Epithelial cell of prostate (primary cell): ENCODE measurements at regions not wholly inside any gene's neighbourhood (a gene's known extent, or its start where the extent isn't known, plus 50 kb on each side); places are given as distances from the start of the nearest gene placed in this dataset.

ENCODE experiments used
- DNase-seq: peaks from one replicate; pipeline ENCODE4 v3.0.0-alpha.2; 2011; ENCODE audit warnings: low read depth, low spot score
- H3K27ac ChIP-seq: fragments of 450-650 bp; 2 replicates; pipeline ENCODE4 v1.5.1; 2017; ENCODE audit warnings: mild to moderate bottlenecking

GRCh38 chr5:56346044-56346710 is 113.0 kb upstream of the ANKRD55 start:
- DNase-seq, result no peak
- no peak overlapping the region for H3K27ac ChIP-seq

GRCh38 chr5:56345352-56345751 is 112.2 kb upstream of the ANKRD55 start:
- H3K27ac ChIP-seq, result no peak overlapping the region
- no peak for DNase-seq

DNA sequence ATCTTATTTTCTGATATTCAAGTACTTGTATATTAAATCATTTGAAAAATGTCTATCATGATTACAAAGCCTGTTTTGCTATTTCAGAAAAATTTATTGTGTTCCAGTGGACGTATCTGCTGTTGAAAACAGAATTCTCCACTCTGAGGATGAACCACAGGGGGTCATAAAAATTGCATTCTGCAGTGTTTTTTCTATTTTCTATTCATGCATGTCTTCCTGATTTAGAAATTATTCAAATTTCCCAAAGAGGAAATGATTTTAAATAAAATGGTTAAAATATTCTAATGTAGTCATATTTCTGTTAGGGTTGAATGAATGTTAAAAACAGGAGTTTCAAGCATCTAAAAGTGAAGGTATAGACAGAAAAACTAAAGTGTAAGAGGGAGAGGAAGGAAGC is 111.5 kb upstream of the ANKRD55 start:
- DNase-seq, result no peak
- H3K27ac ChIP-seq, result no peak overlapping the region

DNA sequence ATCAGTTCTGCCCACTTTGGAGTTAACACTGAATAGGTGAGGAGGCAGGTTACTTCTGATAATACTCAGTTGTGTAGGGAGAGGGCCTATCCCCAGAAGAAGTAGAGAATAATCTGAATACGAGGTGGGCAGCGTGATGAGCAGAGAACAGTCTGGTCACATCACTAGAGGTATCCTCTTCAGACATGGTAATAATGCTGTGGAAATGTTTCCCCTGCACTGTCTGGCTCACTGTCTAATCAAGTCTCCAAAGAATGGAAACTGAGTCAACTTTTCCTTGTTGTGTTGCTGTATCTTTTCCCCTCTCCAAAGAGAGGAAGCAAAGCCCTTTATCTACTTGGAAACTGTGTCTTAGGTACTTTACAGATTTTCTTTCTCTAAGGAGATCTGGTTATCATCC is 110.9 kb upstream of the ANKRD55 start:
- H3K27ac ChIP-seq, result no peak overlapping the region
- no peak for DNase-seq

- no peak overlapping the region for H3K27ac ChIP-seq
- DNase-seq, result no peak
Observed at GRCh38 chr5:56342616-56343015, 109.5 kb upstream of the ANKRD55 start.

- H3K27ac ChIP-seq, result no peak overlapping the region
- DNase-seq, result no peak
Observed at GRCh38 chr5:56340196-56340980, 107.3 kb upstream of the ANKRD55 start.

GRCh38 chr5:56339732-56340131 is 106.6 kb upstream of the ANKRD55 start:
- no peak for DNase-seq
- H3K27ac ChIP-seq, result no peak overlapping the region

GRCh38 chr5:56337715-56338319 is 104.7 kb upstream of the ANKRD55 start:
- no peak overlapping the region for H3K27ac ChIP-seq

GRCh38 chr5:56335212-56335611 is 102.1 kb upstream of the ANKRD55 start:
- DNase-seq, result no peak
- H3K27ac ChIP-seq, result no peak overlapping the region

More at GRCh38 chr5:56337715-56338319, 104.7 kb upstream of the ANKRD55 start:
- DNase-seq, result no peak

GRCh38 chr5:56330806-56331205 is 97.7 kb upstream of the ANKRD55 start:
- H3K27ac ChIP-seq, result no peak overlapping the region
- DNase-seq, result no peak

DNA sequence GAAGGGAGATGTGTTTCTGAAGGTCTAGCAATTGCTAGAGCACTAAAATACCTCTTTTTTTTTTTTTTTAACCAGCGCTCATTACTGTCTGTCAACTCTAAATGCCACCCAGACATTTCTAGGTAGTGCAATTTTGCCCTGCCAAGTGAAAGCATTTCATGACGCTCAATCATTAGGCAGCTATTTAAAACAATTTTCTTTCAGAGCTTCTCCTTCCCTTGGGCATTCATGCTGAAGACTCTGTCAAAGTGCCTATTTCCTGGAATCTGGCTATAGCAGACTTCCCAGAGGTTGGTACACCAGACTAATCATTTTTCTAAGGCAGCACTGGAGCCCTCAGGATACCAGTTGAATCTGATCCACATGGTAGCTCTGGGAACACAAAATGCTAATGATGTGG is 97.0 kb upstream of the ANKRD55 start:
- H3K27ac ChIP-seq, result no peak overlapping the region
- no peak for DNase-seq

GRCh38 chr5:56329652-56330051 is 96.5 kb upstream of the ANKRD55 start:
- peak overlapping the region; percentile 25 for H3K27ac ChIP-seq
- no peak for DNase-seq

DNA sequence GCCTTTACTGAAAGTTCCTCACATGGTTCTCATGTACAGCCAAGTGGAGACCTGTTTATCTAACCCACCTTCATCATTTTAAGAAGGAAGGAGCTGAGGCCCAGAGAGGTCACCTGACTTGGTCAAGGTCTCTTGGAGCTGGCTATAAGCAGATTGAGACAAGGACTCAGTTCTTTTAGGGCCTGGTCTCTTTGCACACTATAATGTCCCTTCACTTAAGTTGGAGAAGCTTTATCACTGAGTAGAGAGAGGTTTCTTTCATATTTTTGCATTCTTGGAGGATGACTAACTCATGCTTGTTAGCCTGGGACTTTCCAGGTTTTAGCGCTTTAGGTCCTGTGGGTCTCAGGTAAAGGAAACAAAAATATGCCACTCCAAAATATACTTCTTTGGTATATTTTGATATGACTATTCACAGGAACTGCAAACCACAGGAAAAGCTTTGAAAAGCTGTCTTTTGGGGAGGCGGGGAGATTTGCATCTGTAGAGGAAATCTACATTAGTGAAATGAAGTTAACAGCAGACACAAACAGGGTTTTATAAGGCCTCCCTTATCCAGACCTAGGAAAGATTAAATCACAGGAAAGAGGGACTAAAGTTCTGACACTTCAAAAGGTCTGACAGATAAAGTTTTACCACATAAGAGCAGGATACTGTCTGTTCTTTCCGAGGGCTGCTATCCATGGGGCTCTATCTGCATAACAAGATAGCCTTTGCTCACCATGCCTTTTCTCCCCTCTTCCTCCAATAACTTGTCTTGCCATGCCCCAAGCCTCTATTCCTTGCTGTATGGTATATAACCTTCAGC is 95.8 kb upstream of the ANKRD55 start:
- no peak for DNase-seq

DNA sequence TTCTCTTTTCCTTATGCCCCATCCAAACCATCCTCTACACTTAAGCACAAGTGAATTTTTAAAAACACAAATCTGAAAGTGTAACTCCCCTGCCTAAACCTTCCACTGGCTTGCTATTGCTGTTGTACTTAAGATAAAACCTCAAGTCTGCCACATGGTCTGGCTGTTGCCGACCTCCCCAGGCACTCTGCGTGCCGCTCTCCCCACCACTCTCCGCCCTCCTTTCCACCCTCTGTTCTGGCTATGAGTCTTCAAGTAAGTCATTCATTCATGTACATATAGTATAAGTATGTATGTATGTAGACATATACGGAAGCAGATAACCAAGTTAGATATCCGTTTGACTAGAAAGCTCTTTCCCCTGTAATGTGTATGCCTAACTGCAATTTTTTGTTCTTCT is 94.7 kb upstream of the ANKRD55 start:
- no peak for DNase-seq
- H3K27ac ChIP-seq, result no peak overlapping the region

More for the DNA sequence above, 95.8 kb upstream of the ANKRD55 start:
- peak overlapping the region; percentile 25 for H3K27ac ChIP-seq

DNA sequence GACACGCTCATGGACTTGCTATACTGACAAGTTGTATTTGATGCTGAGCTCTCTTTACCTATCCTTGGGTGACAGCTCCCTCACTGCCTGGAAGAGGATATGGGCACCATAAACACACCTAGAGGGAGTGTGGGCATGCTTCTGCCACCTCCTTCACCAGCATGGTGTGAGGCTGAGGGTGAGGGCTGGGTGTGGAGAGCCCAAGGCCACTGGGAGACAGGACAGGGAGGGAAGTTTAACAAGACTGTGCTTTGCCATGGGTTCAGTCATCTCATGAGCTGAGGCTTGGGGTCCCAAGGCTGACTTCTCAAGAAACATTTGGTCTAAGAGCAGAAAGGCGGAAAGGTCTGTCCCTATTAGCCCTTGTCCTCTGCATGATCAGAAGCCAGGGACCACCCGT is 93.6 kb upstream of the ANKRD55 start:
- no peak for DNase-seq
- no peak overlapping the region for H3K27ac ChIP-seq

GRCh38 chr5:56326116-56326515 is 93.0 kb upstream of the ANKRD55 start:
- no peak overlapping the region for H3K27ac ChIP-seq
- DNase-seq, result no peak

GRCh38 chr5:56325039-56325438 is 91.9 kb upstream of the ANKRD55 start:
- H3K27ac ChIP-seq, result no peak overlapping the region
- DNase-seq, result no peak

DNA sequence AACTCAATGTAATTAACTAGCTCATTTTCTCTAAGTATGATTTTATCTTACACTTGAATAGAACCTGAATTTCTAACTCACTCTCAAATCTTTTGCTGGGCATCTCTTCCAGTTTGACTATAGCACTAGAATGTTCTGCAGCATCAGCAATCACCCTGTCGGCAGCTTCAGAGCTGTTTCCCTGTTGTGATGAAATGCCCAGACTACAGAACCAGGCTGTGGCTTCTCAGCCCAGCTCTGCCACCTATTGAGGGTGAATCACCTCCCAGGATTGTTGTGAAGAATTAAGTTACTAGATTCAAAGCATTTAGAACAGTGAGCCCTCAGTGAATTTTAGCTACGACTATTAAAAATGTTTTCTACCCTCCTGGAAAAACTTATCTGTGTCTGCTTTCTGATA is 90.4 kb upstream of the ANKRD55 start:
- no peak for DNase-seq

DNA sequence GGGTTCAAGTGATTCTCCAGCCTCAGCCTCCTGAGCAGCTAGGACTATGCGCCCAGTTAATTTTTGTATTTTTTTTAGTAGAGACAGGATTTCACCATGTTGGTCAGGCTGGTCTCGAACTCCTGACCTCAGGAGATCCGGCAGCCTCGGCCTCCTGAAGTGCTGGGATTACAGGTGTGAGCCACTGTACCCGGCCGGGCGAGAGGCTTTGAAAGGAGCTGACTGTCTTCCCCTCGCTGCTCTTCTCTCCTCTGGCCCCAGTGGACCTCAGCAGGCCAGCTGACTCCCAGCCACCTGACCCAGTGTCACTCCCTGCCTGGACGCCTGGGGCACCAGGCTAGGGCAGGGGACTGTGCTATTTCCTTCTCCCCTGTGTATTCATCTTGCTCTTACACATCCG is 89.5 kb upstream of the ANKRD55 start:
- DNase-seq, result no peak
- no peak overlapping the region for H3K27ac ChIP-seq

More for the DNA sequence above, 90.4 kb upstream of the ANKRD55 start:
- no peak overlapping the region for H3K27ac ChIP-seq

- no peak for DNase-seq
- no peak overlapping the region for H3K27ac ChIP-seq
Observed at GRCh38 chr5:56321236-56321881, 88.2 kb upstream of the ANKRD55 start.
